Astrocyte of the hippocampus (primary cell): ENCODE measurements at regions not wholly inside any gene's neighbourhood (a gene's known extent, or its start where the extent isn't known, plus 50 kb on each side); places are given as distances from the start of the nearest gene placed in this dataset.
"Not testable (repeated sequence)": the region's sequence is repeated elsewhere in the genome, so short reads cannot be mapped to it uniquely, and the experiment has no call there.

Experiments used
- DNase-seq: peaks from one replicate; pipeline ENCODE4 v3.0.0; 2011; ENCODE audit warnings: low read depth, low spot score

DNA sequence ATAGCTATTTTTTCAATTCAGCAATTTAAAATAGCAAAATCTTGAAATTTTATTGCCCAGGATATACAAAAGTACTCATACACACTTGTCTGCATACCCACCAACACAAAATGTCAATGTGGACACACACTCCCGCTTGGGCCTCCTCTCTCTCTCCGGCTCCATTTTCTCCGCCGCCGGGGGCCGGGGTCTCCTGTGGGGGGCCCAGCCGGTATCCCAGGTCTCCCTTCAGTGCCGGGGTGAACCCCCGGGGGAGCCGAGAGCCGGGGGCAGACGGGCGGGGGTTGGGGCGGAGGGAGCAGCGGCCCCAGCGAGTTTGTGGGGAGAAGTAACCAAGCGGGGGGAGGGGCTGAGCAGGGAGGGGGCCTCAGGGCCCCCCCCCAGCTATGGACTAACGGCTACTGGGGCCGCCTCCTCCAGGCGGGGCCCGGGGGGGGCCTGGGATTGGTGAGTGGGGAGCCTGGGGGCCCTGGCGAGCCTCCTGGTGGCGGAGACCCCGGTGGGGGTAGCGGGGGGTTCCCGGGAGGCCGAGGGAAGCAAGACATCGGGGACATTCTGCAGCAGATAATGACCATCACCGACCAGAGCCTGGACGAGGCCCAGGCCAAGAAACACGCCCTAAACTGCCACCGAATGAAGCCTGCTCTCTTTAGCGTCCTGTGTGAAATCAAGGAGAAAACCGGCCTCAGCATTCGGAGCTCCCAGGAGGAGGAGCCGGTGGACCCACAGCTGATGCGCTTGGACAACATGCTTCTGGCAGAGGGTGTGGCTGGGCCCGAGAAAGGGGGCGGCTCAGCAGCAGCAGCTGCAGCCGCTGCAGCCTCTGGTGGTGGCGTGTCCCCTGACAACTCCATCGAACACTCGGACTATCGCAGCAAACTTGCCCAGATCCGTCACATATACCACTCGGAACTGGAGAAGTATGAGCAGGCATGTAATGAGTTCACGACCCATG, 56.6 kb downstream of the CHST2 start:
- not testable (repeated sequence) for DNase-seq

DNA sequence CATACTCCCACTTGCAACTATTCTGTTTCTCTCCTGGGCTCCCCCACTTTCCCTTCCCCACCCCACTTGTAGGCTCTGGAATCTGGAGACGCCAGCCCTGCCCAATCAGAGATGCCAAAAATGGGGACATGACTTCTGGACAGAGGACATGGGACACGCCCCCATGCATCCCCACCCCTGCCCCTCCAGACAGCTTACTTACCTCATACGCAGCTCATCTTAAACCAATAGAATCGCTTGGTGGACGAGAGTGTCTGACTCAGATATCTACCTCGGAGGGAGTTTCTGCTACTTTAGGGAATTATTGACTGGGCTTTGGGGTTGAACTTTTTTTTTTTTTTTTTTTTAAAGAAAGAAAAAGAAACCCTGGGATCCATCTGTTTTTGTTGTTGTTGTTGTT, 58.4 kb downstream of the CHST2 start:
- not testable (repeated sequence) for DNase-seq

DNA sequence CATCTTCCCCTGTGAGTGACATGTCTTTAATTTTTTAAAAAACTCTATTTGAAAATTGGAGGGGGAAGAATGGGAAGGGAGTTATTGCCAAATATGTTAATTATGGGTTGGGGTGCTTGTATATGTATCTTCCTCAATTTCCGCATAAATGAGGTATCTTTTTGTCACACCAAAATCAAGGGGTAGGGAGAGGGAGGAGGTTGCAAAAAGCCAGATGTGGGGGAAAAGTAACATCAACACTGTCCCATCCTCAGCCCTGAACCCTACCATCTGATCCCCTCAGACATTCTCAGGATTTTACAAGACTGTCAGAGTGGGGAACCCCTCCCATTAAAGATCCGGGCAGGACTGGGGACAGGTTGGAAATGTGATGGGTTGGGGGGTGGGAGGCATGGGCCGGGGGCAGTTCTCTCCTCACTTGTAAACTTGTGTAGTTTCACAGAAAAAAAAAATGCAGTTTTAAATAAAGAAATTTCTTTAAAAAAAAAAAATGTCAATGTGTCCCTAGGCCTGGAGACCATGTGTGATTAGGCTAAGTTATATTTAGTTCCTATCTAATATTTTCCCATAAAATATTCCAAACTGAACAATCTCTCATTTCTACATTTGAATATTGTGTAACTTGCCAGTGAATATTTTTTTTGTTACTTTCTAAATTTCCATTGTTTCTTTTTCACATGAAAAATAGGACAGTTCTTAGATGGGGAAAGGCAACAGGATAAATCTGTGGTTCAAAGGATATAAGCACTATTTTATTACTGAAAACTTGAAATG, 59.4 kb downstream of the CHST2 start:
- DNase-seq, result not testable (repeated sequence)

DNA sequence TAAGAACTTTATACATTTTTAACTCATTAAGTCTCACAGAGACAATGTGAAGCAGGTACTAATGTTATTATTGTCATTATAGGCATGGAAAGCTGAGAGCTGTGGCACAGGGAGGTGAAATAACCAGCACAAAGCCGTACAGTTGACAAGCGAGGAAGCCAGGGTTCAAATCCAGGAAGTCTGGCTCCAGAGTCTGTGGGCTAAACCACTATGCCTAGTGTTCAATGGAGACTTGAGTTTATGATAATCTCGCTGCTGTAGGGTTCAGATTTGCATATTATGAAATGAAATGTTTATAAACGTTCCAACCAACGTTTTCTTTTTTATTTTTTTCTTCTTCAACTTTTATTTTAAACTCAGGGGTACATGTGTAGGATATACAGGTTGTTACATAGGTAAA, 60.0 kb downstream of the CHST2 start:
- no peak for DNase-seq

DNA sequence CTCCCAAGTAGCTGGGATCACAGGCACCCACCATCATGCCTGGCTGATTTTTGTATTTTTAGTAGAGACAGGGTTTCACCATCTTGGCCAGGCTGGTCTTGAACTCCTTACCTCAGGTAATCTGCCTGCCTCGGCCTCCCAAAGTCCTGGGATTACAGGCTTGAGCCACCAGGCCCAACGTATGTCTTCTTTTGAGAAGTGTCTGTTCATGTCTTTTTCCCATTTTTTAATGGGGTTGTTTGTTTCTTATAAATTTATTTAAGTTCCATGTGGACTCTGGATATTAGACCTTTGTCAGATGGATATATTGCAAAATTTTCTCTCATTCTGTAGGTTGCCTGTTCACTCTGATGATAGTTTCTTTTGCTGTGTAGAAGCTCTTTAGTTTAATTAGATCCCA, 61.3 kb downstream of the CHST2 start:
- not testable (repeated sequence) for DNase-seq

DNA sequence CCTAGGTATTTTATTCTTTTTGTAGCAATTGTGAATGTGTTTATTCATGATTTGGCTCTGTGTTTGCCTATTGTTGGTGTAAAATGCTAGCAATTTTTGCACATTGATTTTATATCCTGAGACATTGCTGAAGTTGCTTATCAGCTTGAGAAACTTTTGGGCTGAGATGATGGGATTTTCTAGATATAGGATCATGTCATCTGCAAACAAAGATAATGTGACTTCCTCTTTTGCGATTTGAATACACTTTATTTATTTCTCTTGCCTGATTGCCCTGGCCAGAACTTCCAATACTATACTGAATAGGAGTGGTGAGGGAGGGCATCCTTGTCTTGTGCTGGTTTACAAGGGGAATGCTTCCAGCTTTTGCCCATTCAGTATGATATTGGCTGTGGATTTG, 62.4 kb downstream of the CHST2 start:
- not testable (repeated sequence) for DNase-seq

DNA sequence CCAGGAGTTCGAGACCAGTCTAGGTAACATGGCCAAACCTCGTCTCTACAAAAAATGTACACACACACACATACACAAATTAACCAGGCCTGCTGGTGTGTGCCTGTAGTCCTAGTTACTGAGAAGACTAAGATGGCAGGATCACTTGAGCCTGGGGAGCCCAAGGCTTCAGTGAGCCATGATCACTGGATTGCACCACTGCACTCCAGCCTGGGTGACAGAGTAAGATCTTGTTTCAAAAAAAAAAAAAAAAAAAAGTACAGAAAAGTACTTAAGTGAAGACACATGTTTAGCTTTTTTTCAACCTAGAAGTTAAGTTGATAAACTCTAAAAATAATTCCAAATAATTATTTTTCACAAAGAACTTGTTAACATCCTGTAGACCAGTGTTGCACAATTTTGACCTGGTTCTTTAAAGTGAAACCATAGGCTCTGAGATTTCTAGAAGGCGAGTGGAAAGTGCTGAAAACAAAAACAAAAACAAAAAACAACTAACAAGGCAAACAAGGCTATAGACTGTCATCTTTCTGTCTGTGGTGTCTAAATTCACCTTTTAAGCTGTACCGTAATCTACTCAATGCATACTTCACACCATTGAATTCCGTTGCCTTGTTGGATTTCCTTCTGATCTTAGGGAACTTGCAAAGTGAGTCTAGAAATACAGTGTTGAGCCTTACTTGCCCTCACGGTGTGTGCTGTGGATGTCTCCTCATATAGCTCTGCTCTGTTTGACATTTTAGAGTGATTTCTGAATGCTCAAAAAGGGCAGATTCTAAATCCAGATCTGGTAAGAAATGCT, 63.5 kb downstream of the CHST2 start:
- DNase-seq, result no peak

DNA sequence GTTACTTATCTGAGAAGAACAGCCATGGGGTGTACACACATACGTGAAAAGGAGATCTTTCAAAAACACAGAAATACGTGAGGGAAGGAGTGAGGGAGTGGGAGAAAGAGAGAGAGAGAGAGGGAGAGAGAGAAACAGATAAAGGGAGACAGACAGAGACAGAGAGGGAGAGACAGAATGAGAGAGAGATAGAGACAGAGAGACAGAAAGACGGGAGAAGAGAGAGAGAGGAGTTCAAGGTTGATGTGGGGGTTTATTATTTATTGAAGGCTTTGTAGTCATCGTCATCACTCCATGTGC, 64.0 kb downstream of the CHST2 start:
- no peak for DNase-seq

DNA sequence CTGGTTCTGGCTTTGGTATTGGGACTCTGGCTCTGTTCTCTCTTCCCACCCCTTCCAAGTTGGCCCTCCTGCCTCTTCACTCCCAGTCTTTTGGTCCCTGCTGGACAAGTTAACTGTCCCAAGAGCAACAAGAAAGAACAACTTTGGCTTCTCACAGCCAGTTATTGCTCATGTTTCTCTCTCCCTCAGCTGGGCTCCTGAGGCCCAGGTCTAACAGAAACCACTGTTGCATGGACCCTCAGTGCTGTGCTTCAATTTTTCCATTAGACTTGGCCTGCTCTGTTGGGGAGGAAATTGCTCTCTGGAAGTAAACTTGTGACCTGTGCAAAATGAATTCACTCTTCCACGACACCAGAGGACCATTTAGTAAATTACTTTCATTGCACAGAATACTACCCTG, 64.5 kb downstream of the CHST2 start:
- DNase-seq, result no peak

DNA sequence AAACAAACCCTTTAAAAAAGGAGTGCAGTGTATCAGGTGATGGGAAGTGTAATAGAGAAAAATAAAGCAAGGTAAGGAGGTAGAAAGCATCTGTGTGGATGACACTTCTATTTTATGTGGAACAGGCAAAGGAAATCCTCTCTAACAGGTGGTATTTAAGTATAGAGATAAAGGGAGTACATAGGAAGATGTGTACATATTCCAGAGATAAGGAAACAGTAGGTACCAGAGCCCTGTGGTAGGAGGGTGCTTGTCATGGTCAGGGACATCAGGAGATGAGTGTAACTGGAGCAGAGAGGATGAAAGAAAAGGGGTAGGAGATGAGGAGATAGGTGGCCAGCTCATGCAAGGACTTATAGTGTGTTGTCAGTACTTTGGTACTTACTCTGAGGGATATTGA, 65.8 kb downstream of the CHST2 start:
- DNase-seq, result no peak

DNA sequence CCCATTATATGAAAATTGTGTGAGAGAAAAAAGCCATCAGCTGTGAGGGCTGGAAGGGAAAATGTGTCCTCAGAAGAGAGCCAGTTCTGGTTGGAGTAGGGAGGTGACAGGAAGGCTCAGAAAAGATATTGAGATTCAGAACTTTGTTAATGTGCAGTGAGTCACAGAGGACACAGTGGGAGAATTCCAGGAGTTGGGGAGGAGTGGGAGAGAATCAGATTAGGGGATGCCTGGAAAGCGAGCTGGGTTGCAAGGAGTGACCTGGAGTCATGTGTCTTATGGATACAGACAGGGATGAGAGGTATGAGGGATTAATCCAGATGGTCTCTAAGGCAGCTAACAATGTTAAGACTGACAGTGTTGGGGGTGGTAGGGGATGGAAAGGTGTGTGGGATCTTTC, 67.5 kb downstream of the CHST2 start:
- no peak for DNase-seq

DNA sequence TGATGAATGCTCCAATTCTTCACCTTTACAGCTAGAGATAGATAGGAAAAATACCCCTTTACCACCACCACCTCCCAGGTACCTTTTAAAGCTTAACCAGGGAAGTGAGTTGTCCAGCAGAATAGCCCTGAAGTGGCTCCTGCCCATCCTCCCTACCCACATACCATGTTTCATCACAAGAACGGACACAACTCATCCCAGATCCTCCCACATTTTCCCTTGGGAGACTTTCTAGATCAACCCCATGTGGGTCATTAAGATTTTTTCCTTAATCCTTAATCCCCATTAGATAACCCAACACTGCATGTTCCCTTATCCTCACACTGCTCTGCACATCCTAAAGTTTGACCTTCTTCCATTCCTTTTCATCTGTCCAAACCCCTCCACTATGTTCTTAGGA, 69.3 kb downstream of the CHST2 start:
- no peak for DNase-seq

DNA sequence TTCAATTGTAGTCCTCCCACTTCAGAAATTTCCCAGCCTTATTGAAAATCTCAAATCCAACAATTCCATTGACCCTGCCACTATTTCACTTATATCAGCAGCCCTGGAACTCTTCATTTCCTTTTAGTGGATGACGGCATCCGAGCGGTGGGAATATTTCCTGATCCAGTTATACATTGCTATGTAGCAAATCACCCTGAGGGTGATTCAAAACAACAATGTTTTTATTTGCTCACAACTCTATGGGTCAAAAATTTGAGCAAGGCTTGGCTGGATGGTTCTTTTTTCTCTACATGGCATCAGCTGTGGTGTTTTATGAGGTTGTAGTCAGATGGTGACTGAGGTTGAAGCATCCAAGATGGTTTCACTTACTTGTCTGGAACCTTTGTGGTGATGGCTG, 70.5 kb downstream of the CHST2 start:
- no peak for DNase-seq

DNA sequence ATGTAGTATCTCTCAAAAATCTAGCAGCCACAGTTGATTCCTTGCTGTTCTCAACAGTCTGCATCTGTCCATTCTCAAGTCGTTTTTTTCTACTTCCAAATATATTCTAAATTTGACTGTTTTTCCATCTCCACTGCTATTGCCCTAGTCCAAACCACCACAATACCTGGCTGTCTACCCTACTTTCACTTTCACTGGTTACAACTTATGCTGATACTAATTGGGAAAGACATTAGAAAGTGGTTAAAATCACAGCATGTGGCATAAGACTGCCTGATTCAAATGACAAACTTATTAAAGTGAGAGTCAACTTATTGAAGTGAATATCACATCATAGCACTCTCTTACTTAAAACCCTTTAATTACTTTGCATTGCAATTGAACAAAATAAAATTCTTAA, 72.6 kb downstream of the CHST2 start:
- DNase-seq, result no peak

DNA sequence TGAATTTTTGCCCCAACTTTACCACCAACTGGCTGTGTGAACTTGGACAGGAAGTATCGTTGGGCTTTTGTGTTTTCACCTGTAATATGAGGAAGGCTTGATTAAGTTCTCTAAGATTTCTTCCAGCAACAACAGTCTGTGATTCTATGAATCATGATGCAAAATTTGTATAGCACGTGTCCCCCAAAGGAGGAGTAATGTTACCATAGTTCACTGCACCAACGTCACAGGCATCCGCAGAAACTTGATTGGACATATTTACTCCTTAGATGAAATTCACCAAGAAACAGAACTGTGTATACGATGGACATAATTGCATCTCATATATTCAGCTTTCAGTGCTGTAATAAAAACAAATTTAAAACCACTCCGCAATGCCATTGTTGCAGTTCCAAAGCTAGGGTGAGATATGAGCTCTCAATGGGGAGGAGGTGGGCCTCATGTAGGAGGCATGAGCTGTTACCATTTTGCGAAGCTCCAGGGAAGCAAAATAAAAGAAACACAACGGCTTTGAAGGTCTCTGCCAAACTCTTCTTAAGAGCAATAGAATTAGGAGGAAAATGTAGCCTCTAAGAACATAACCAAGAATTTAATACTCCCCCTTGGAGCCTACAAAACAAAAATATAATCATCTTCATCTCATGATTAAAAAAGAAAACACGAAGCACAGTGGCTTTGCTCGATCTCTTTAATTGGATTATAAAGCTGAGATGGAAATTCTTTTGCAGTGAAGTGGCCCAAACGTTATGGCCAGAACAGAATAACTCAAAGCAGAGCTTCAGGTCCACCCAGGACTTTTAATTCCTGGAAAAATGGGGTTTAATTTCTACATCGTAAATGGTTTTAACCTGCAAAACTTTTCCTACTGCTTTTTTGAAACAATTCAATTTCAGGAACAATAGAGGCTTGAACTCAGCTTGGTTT, 80.7 kb downstream of the CHST2 start:
- peak; percentile 48 for DNase-seq

DNA sequence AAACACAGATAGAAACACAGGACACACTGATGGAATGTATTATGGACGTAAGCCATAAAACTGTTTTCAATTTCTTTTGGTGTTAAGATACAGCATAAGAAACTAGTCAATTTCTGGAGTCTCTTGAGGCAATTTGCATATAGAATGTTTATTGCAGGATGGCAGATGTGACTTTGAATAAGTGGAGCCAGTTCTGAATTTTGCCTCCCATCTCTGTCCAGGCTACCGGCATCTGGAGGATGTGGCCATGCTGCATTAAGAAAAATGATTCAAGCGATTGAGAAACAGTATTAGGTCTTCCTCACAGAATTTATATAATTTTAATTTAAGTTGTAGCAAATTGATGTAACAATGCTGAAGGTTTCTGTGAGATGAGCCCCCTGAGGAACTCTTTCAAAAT, 81.5 kb downstream of the CHST2 start:
- DNase-seq, result no peak

DNA sequence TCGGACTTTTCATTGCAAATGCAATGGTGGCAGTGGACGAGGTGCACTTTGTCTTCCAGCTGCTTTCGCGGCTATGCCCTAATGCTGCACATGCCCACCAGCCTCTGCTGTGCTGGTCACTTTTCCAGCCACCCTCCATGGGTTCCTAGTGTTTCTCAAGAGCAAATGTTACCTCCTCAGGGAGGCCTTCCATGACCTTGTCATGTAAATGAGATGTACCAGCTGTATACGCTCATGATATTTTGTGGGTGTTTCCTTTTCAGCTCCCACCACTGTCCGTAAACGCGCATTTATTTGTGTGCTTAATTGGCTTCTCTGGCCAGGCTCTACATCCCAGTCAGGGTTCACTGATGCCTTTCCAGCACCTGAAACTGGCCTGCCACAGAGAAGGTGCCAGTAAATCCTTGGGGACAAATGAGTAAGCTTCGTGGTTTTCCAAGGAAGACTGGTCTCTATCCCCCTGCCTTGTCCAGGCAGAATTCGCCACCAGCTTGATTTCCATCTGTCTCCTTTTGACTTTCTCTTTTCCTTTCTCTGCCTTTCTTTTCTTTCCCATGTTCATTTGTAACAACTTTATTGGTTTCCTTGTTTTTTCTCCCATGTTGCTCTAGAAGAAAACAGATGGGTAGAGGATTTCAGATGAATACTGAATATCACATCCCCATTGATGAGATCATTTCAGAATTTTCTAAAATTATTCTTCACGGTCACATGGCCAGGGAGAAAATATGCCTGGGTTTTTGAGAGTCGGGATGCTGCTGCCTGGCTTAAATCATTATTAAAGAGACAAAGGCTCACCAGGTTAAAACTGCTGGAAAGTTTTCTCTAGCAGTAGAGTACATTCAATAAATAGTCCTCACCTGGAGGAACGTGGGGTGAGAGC, 82.5 kb downstream of the CHST2 start:
- no peak for DNase-seq

DNA sequence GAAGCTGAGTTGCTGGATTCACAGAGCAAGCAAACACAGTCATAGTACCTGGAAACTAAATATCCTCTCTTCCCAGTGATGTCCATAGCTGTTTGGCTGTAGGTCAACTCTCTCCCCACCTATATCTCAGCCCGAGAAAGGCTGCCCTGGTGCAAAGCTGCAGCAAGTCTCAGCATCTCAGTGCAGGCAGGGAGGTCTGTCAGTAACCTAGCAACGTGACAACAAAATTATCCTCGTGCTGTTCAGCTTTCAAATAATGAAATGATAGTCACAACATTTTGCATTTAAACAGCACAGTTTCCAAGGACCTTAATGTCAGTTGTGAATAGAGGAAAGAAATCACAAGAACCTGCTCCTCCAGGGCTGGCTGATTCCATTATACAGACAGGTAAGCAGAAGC, 83.6 kb downstream of the CHST2 start:
- no peak for DNase-seq

DNA sequence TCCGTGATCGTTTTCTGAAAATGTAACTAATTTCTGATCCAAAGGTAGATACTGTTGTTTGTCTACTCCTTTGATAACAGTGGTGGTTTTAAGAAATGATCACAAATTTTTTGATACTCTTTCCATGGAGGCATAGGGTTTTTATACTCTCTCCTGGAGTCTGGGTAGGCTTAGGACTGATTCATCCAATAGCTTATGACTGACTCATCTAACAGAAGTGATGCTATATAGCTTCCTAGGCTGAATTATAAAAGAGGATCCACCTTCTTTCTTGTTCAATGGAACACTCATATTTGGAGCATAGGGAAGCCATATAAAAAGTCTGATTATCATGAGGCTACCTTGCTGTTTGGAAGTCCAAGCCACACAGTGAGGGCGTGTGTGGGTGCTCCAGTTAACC, 84.3 kb downstream of the CHST2 start:
- DNase-seq, result no peak

DNA sequence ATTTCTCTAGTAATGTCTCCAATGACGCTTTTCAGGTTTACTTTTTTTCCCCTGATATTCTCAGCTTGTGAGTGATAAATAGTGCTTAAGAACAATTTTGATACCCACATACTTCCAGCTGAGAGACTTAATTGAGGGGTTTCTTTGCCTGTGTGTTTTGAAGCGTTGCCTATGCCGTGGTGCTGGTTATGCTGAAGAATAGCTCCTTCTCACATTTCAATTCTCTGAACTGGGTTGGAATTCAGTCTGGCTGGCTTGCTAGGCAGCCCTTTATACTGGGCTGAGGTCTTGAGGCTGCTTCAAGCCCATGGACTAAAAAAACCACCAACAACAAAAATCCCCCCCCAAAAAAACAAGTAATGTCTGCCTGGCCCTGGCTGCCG, 87.4 kb downstream of the CHST2 start:
- no peak for DNase-seq
